ENCODE measurements at regions not wholly inside any gene's neighbourhood (a gene's known extent, or its start where the extent isn't known, plus 50 kb on each side); places are given as distances from the start of the nearest gene placed in this dataset.
"Not testable (repeated sequence)": the region's sequence is repeated elsewhere in the genome, so short reads cannot be mapped to it uniquely, and the experiment has no call there.

DNA sequence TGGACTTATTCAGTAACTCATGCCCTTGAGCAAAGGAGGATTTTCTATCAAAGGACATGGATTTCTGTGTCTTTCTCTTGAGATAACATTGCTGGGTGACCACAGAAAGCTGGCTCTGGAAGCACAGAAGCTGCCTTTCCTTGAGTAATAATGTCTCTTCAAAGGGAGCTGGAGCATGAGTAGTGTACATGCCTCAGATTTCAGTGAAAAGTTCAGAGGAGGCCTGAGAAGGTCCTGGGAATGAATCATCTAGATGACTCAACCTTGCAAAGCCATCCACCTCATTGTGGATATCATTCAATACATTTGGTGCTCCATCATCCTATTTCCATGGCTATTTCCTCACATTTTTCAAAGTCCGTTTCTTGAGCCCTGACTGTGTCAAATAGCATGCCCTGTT lies 77.6 kb upstream of the OR4M2 start:
- DNase-seq (ENCODE audit: low read depth, low spot score) = not testable (repeated sequence)

DNA sequence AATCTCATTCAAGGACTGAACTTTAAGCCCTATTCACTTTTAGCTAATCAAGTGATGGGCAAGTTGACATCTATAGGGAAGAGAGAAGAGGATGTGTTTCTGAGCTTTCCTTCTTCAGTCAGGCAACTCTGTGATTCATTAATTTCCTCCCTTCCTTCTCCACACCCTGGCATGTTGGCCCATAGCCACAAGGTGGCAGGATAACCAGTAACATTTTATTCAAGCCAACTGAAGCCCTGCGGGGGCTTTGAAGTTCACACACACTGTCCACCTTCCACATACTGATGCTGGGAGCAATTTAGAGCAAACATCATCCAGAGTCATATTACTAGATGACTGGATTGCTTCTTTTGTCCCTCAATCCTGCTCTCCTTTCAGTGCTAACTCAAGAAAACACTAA lies 91.2 kb upstream of the OR4M2 start:
- not testable (repeated sequence) for DNase-seq (ENCODE audit: low read depth, low spot score)

DNA sequence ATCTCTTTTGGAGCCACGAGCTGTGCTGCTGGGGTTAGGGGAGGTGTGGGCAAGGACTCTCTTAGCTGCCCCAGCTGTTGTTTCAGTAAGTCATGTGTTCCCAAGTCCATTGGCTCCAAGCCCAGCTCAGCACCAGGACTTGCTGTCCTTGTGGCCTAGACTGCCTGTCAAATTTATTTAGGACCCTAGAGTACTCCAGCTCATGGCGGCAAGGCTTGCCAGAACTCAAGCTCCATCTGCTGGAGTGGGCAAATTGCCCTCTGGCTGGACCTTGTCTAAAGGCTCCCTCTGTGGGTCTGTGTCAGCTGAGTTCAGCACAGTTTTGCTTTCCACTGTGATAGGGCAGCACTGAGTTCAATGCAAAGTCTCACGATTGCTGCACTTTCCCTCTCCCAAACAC lies 96.5 kb upstream of the OR4M2 start:
- not testable (repeated sequence) for DNase-seq (ENCODE audit: low read depth, low spot score)

DNA sequence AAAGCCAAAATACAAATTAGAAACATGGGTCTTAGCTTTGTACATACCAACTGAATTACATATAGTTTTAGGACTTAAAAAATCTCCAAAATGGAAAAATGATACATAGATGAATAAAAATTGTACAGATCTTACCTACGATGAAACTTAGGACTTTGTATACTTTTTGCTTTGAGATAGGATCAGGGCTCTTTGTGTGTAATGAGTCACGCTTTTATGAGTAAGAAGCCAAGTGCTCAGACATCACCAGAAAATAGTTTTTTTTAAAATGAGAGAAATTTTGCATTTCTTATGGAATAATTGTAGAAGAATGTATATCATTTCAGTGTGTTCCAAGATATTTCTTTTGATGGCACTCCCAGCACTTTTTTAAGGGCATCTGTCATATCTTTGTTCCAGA lies 100.4 kb upstream of the OR4M2 start:
- DNase-seq (ENCODE audit: low read depth, low spot score) = not testable (repeated sequence)

DNA sequence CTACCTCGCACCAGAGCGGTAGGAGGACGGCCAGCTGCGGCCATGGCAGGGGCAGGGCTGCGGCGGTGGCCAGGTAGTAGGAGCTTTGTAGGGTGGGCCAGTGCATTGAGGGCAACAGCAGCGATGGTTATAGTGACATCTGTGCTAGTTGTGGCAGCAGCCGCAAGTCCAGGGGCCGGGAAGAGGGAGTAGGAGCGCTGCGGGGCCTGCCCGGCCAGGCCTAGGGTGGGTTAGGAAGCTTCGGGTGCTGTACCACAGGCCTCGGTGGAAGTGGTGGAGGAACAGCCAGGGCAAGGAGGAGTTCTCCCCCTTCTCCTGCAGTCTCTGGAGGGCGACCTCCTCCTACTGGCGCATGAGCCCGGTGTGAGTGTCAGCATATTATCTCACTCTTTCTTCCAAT lies 76.2 kb upstream of the POTEB start:
- peak; percentile 0 for DNase-seq (ENCODE audit: low read depth, low spot score)

DNA sequence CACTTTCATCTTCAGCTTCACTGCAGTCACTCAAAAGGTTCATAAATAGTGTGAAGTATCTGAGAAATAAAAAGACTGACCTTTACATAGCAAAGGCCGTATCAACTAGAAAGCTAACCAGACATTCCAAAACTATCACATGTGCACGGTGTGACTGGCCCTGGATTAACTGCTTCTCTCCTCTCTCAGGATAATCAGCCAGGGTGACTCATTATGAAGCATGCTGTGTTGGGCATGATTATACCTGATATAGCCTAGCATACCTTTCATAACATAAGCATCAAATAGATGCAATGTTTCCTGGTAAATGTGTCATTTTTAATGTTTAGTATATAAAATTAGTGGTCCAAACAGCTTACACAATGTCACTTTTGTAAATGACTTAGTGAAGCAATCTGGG lies 62.8 kb upstream of the POTEB start:
- DNase-seq (ENCODE audit: low read depth, low spot score) = not testable (repeated sequence)

All from ELF-1 (cell line).